ENCODE measurements at regions not wholly inside any gene's neighbourhood (a gene's known extent, or its start where the extent isn't known, plus 50 kb on each side); places are given as distances from the start of the nearest gene placed in this dataset.
"Not testable (repeated sequence)": the region's sequence is repeated elsewhere in the genome, so short reads cannot be mapped to it uniquely, and the experiment has no call there.

DNA sequence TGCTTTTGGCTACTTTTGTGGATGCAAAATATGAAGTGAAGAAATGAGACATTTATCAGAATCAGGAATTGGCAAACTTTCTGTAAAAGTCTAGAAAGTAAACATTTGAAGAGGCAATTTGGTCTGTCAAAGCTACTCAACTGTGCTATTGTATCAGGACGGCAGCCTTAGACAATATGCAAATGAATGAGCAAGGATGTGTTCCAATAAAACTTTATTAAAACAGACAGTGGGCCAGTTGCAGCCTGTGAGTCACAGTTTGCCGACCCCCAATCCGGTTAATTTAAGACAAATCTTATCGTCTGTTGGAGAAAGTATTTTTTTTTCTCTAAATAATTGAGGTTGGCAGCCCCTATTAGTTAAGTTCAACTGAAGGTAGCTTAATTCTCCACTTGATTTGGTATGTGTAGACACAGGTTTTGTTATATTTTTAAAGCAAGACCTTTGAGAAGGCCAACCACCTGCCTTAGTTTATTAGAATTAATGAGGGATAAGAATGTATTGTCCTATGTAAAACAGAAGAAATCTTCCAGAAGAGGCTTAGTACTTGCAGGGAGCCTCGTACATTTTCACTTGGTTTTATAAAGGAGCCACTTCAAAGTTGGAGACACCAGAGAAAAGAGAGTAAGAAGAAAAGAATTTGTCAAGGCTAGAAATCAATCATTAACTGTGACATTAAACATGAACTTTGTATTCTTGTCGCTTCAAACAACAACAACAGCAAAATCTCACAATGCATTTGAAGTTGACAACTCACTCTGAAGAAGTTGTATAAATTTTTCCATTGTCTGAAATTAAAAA, 81.6 kb upstream of the FAT1 start:
- DNase-seq = no peak
- Histone ChIP-seq H3K36me3 (replicated peaks) (no peaks in the 10 kb centered on the region), H3K27ac (no peak overlapping the region), H3K4me3 (ENCODE audit: low read depth, low read length) (no peak overlapping the region), H3K27me3 (replicated peaks) (no peaks in the 10 kb centered on the region)
- TF ChIP-seq, protein P1, sequence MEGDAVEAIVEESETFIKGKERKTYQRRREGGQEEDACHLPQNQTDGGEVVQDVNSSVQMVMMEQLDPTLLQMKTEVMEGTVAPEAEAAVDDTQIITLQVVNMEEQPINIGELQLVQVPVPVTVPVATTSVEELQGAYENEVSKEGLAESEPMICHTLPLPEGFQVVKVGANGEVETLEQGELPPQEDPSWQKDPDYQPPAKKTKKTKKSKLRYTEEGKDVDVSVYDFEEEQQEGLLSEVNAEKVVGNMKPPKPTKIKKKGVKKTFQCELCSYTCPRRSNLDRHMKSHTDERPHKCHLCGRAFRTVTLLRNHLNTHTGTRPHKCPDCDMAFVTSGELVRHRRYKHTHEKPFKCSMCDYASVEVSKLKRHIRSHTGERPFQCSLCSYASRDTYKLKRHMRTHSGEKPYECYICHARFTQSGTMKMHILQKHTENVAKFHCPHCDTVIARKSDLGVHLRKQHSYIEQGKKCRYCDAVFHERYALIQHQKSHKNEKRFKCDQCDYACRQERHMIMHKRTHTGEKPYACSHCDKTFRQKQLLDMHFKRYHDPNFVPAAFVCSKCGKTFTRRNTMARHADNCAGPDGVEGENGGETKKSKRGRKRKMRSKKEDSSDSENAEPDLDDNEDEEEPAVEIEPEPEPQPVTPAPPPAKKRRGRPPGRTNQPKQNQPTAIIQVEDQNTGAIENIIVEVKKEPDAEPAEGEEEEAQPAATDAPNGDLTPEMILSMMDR (IDR thresholded peaks at IDR 0.05; ENCODE audit: low read depth, low read length, missing control alignments) = no peak
- in situ Hi-C loops (cut with HindIII; ENCODE audit: low pct_ligation_motif_present, low sequenced_read_pairs) = no loop called here

DNA sequence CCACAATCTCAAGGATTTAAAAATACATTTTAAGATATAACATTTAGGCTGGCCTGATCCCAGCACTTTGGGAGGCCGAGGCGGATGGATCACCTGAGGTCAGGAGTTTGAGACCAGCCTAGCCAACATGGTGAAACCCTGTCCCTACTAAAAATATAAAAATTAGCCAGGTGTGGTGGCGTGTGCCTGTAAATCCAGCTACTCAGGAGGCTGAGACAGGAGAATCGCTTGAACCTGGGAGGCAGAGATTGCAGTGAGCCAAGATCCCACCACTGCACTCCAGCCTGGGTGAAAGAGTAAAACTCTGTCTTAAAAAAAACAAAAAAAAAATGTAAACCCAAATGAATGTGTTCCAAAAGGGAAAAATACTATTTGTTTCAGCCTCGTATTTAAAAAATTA, 82.3 kb upstream of the FAT1 start:
- in situ Hi-C loops (cut with HindIII; ENCODE audit: low pct_ligation_motif_present, low sequenced_read_pairs); H3K27ac ChIP-seq; H3K4me3 ChIP-seq (ENCODE audit: low read depth, low read length); H3K36me3 ChIP-seq (replicated peaks); H3K27me3 ChIP-seq (replicated peaks); DNase-seq: not testable (repeated sequence)

DNA sequence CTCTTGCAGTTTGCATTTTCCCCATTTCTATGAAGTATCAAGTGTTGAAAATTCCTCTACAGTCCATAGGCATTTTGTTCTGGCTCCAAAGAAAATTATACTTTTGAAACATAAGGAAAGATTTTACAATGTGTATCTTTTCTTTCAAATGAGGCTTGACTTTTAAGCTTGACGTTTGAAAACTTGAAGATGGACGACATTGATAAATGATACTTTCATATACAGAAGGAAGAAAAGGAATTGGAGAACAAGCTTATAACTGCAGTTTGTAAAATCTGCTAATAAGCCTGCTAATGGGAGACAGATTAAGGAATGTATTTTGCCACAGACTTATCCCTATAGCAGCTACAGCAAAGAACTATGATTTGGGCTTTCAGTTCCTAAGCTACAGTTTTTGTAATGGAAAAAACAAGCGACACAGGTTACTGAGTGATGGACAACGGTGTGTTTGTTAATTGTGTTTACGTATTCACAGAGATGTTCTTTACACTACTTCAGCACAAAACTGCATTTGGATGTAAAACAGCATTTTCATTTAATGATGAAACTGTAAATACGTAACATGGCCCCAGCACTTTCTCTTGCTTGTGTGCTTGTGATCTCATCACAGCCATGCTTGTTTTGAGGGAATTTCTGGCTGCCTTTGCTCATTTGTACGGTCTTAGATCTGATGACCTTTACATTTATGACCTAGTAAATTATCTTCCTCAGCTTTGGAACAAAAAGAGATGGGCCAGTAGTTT, 83.2 kb upstream of the FAT1 start:
- no peak for DNase-seq
- Histone ChIP-seq H3K36me3 (replicated peaks) (no peaks in the 10 kb centered on the region), H3K27ac (no peak overlapping the region), H3K27me3 (replicated peaks) (no peaks in the 10 kb centered on the region), H3K4me3 (ENCODE audit: low read depth, low read length) (no peak overlapping the region)
- TF ChIP-seq, protein P1 (IDR thresholded peaks at IDR 0.05; ENCODE audit: low read depth, low read length, missing control alignments) = no peak
- in situ Hi-C loops (cut with HindIII; ENCODE audit: low pct_ligation_motif_present, low sequenced_read_pairs) = no loop called here

DNA sequence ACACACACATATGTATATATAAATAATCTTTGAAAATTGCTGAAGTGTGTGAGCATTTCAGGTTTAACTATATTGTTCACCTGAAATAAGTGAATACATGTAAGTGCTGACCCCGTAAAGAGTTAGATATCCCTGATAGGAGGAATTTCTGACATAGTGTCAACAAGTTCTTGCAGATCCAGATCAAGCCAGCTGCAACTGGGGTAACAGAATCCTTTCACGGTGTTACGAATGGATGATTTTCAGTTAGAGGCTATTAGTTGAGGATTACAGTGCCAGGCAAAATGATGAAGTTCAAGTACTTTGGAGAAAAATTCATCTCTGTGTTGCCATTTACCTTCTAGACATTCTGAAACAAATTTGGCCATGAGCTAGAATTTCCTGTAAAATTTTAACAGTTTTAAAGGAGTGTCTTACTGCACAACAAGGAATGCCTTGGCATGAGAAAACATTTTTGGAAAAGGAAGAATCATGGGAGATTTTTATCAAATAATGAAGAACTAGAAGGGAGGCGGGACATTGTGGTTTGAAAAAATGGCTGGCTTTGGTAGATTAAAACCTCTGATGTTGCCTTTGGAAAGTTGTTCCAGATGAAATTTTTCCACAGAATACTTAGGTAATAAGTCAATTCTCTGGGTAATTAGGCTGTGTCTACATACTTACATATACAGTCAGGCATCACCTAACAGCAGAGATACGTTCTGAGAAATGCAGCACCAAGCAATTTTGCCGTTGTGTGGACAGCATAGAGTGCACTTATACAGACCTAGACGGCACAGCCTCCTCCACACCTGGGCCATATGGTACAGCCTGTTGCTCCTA, 84.4 kb upstream of the FAT1 start:
- in situ Hi-C loops (cut with HindIII; ENCODE audit: low pct_ligation_motif_present, low sequenced_read_pairs) = no loop called here
- no peak overlapping the region for H3K4me3 ChIP-seq (ENCODE audit: low read depth, low read length)
- H3K27me3 ChIP-seq (replicated peaks) = no peaks in the 10 kb centered on the region
- no peak for DNase-seq
- TF ChIP-seq, protein P1 (IDR thresholded peaks at IDR 0.05; ENCODE audit: low read depth, low read length, missing control alignments) = no peak
- H3K27ac ChIP-seq = peak overlapping the region; percentile 44
- no peaks in the 10 kb centered on the region for H3K36me3 ChIP-seq (replicated peaks)

DNA sequence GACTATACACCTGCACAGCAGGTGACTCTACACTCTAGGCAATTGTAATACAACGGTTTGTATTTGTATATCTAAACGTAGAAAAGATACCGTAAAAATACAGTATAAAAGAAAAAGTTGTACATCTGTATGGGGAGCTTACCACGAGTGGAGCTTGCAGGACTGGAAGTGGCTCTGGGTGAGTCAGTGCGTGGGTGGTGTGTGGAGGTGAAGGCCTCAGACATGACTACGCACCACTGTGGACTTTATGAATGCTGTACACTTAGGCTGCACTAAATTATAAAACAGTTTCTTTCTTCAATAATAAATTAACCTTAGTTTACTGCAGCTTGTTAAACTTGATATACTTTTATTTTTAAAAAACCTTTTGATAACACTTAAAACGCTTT, 85.0 kb upstream of the FAT1 start:
- TF ChIP-seq, protein P1 (IDR thresholded peaks at IDR 0.05; ENCODE audit: low read depth, low read length, missing control alignments) = no peak
- DNase-seq = peak; percentile 92
- in situ Hi-C loops (cut with HindIII; ENCODE audit: low pct_ligation_motif_present, low sequenced_read_pairs) = no loop called here

DNA sequence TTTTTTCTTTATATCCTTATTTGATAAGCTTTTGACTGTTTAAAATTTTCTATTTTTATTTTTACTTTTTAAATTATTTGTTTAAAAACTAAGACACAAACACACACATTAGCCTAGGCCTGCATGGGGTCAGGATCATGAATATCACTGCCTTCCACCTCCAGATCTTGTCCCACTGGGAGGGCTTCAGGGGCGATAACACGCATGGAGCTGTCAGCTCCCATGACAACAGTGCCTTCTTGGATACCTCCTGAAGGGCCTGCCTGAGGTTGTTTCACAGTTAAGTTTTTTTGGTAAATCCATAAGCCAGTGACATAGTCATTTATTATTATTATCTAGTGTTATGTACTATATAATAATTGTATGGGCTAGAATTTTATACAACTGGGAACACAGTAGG, 85.4 kb upstream of the FAT1 start:
- H3K27ac ChIP-seq = peak overlapping the region; percentile 19

More for the DNA sequence above, 85.0 kb upstream of the FAT1 start:
- no peak overlapping the region for H3K4me3 ChIP-seq (ENCODE audit: low read depth, low read length)
- H3K27ac ChIP-seq = peak overlapping the region; percentile 44
- H3K36me3 ChIP-seq (replicated peaks) = no peaks in the 10 kb centered on the region
- no peaks in the 10 kb centered on the region for H3K27me3 ChIP-seq (replicated peaks)

More for the DNA sequence above, 85.4 kb upstream of the FAT1 start:
- in situ Hi-C loops (cut with HindIII; ENCODE audit: low pct_ligation_motif_present, low sequenced_read_pairs) = no loop called here
- H3K36me3 ChIP-seq (replicated peaks) = no peaks in the 10 kb centered on the region
- H3K4me3 ChIP-seq (ENCODE audit: low read depth, low read length) = no peak overlapping the region
- TF ChIP-seq, protein P1 (IDR thresholded peaks at IDR 0.05; ENCODE audit: low read depth, low read length, missing control alignments) = no peak
- no peak for DNase-seq
- no peaks in the 10 kb centered on the region for H3K27me3 ChIP-seq (replicated peaks)
